LoVo (cell line): ENCODE measurements at regions not wholly inside any gene's neighbourhood (a gene's known extent, or its start where the extent isn't known, plus 50 kb on each side); places are given as distances from the start of the nearest gene placed in this dataset.

Experiments used
- DNase-seq: peaks from one replicate; pipeline ENCODE4 v3.0.0-alpha.2; 2016; ENCODE audit warnings: low spot score

GRCh38 chr20:20933142-20933958 is 172.8 kb downstream of the LINC00237 start:
- DNase-seq: no peak

- DNase-seq: no peak
Measured at GRCh38 chr20:20932156-20932555, 174.0 kb downstream of the LINC00237 start.

GRCh38 chr20:20931632-20932031 is 174.5 kb downstream of the LINC00237 start:
- DNase-seq: no peak

- no peak for DNase-seq
Measured at GRCh38 chr20:20931024-20931423, 175.1 kb downstream of the LINC00237 start.

- DNase-seq: no peak
Measured at GRCh38 chr20:20930500-20930899, 175.7 kb downstream of the LINC00237 start.

GRCh38 chr20:20929341-20929740 is 176.8 kb downstream of the LINC00237 start:
- no peak for DNase-seq

- DNase-seq: no peak
Measured at GRCh38 chr20:20926222-20926905, 179.8 kb downstream of the LINC00237 start.

GRCh38 chr20:20920433-20920832 is 185.7 kb downstream of the LINC00237 start:
- DNase-seq: no peak

GRCh38 chr20:20915844-20916243 is 190.3 kb downstream of the LINC00237 start:
- no peak for DNase-seq

GRCh38 chr20:20904501-20904831 is 192.0 kb upstream of the RALGAPA2 start:
- DNase-seq: no peak

- no peak for DNase-seq
Measured at GRCh38 chr20:20903773-20904500, 191.5 kb upstream of the RALGAPA2 start.

GRCh38 chr20:20897922-20898321 is 185.5 kb upstream of the RALGAPA2 start:
- DNase-seq: no peak

- DNase-seq: no peak
Measured at GRCh38 chr20:20897145-20897544, 184.7 kb upstream of the RALGAPA2 start.

GRCh38 chr20:20896606-20897005 is 184.2 kb upstream of the RALGAPA2 start:
- DNase-seq: no peak

GRCh38 chr20:20895537-20895936 is 183.1 kb upstream of the RALGAPA2 start:
- no peak for DNase-seq

- DNase-seq: no peak
Measured at GRCh38 chr20:20894753-20895152, 182.3 kb upstream of the RALGAPA2 start.

GRCh38 chr20:20894280-20894679 is 181.8 kb upstream of the RALGAPA2 start:
- DNase-seq: no peak

GRCh38 chr20:20892328-20892727 is 179.9 kb upstream of the RALGAPA2 start:
- no peak for DNase-seq

- no peak for DNase-seq
Measured at GRCh38 chr20:20890751-20891150, 178.3 kb upstream of the RALGAPA2 start.

GRCh38 chr20:20888936-20889335 is 176.5 kb upstream of the RALGAPA2 start:
- no peak for DNase-seq

GRCh38 chr20:20888266-20888656 is 175.8 kb upstream of the RALGAPA2 start:
- no peak for DNase-seq

- no peak for DNase-seq
Measured at GRCh38 chr20:20887593-20888265, 175.3 kb upstream of the RALGAPA2 start.
